Stimulated activated naive CD4-positive, alpha-beta T cell (primary cell): ENCODE measurements at regions not wholly inside any gene's neighbourhood (a gene's known extent, or its start where the extent isn't known, plus 50 kb on each side); places are given as distances from the start of the nearest gene placed in this dataset.
"Not testable (repeated sequence)": the region's sequence is repeated elsewhere in the genome, so short reads cannot be mapped to it uniquely, and the experiment has no call there.

Experiments
- DNase-seq, 6 experiments: peaks; one replicate each; lab custom pipeline; 2025; lab: John Stamatoyannopoulos, UW

DNA sequence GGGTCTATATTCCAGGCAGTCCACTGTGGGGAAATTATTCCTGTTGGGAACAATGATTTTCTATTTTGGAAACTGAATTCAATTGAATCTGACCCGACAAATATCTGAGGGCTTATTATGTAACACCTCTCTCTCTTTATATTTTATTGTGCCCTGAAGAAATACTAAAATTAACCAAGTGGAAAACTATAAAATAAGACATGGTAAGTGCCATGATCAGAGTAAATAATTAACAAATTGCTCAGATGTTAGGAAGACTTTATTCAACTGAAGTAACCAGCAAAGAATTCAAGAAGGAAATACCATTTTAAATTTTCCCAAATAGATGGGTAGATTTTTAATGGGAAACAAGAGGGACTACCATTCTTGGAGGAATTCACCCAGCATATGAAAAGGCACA lies 632.9 kb downstream of the MAFB start:
- DNase-seq: no peak

DNA sequence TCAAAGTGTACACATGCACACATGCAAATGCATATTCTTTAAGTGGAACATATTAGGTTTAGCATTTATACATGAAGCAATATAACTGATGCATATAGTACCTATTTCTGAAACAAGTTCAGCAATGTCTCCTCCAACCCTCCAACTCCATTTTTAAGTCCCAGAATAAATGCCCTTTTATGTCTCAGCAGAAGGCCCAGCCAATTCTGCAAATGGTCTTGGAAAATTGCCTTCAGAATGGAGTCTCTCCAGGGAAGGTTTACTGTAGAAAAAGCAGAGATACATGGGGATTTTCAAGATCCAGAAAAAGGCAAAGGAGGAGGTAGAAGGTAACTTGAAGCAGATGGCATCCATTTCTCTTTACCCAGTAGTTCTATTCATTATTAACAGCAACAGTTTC lies 633.3 kb downstream of the MAFB start:
- DNase-seq: no peak

DNA sequence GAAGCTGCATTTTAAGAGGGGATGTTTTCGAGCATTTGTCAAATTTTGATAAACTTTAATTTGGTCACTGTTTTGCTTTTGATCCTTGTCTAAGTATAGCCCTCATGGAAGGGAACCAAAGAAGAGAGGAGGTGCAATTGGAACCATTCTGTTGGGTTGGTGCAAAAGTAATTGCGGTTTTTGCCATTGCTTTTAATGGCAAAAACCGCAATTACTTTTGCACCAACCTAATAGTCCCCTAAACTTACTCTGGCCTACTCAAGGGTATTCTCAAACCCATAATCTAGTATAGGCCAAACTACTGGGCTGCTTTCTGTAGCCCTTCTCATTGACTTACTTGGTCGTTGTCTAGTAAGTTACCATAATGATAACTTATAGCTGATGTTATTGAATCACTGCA lies 634.7 kb downstream of the MAFB start:
- no peak for DNase-seq

DNA sequence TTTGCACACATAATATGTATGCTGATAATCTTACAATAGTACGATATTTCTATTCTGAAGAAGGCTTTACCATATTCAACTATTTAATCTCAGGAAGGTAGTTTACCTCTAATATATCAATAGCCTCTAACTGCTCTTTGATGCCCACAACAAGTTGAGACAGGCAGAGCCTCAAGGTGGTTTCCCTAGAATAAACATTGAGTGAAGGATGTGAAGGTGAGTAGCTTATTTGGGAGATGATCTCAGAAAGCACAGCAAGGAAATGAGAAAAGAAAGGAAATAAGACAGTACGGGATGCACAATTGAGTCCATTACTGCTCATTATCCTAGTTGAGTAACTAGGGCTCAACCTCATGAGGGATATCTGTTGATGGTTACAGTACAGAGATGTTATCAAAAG lies 638.4 kb downstream of the MAFB start:
- no peak for DNase-seq

DNA sequence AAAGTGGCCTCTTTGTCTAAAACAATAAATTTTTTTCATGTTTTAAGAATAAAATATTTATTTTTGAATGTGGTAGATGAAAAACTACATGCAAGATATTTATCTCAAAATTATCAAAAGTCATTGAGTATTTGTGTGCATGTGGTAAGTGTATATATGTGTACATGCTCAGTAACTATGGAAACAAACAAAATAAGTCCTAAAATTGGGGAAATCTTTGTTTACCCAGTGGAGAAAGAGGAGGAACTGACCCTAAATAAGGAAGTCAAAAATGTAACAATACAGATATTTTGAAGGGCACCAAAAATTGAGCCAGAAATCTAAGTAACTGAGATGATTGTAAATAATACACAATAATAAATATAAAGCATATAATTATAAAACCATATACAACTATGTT lies 639.2 kb downstream of the MAFB start:
- no peak for DNase-seq

DNA sequence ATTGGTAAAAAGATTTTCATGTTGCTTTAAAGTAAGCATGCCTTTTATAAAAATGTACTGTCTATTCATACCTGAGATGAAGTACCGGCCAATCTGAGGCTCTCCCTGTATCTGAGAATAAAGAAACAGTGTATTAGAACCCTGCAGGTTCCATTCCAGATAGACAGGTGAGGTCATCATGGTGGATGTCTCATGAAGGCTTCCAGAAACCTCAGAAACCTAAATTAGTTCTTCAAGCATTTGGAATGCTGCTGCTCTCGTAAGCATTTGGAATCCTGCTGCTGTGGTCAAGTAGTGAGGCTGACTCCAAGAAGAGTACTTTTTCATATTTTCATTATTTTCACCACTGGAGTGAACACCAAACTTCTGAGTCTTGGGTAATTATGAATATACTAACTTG lies 642.3 kb downstream of the MAFB start:
- no peak for DNase-seq

DNA sequence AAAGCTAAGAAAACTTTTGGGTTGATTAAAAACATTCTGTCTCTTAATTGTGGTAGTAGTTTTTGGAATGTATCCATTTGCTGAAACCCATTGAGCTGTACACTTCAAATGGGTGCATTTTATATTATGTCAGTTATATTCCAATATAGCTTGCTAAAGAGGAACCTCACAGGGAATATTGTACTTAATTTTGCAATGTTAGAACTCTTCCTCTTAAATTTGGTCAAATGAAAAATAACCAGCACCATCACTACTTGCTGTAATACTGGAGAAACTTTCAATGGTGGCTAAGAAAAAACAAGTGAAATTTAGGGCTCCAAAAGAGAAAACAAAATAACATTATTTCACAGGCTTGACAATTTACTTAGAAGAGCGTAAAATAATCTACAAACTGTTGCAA lies 651.5 kb downstream of the MAFB start:
- no peak for DNase-seq

DNA sequence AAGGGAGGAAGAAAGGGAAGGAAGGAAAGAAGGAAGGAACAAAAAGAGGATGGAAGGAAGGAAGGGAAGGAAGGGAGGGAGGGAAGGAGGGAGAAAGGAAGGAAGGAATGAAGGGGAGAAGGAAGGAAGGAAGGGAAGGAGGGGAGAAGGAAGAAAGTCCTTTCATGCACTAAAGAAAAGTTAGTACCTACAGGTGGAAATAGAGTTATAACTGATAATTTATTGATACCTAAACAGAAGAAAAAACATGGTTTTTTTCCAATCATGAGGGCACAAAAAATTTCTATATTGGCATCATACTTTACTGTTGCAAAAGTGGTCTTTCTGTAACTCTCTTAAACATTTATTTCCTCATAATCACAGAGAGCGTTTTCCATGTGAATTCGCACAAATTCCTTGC lies 659.4 kb downstream of the MAFB start:
- no peak for DNase-seq

DNA sequence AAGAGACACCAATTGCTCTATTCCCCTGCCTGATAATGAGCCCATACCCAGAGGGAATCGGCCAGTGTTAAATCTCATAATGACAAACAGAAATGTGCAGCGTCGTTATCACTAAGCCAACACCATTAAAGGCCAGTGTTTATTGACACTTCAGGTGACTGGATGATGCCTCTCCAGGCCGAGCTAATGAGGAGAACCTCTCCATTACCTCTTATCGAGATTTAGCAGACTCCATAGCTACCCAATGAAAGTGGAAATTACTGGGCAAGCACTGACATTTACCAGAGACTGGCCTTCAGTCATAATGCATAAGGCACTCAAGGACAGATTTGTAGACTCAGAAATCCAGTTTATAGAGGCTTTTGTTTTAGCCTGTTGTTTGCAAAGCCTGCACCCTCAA lies 669.5 kb downstream of the MAFB start:
- DNase-seq: no peak

DNA sequence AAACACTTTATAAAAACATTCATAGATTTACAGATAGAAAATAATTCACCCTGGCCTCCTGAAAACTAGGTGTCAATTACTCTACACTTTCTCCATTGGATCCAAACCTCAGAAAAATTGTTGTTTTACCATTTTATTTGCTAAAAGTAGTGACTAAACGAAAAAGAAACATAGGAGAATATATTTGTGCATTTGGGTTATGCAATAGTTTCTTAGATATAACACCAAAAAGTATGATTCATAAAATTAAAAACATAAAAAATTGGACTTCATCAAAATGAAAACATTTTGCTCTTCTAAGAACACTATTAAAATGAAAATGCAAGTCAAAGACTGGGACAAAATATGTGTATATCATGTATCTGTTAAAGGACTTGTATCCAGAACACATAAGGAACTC lies 671.3 kb downstream of the MAFB start:
- no peak for DNase-seq

DNA sequence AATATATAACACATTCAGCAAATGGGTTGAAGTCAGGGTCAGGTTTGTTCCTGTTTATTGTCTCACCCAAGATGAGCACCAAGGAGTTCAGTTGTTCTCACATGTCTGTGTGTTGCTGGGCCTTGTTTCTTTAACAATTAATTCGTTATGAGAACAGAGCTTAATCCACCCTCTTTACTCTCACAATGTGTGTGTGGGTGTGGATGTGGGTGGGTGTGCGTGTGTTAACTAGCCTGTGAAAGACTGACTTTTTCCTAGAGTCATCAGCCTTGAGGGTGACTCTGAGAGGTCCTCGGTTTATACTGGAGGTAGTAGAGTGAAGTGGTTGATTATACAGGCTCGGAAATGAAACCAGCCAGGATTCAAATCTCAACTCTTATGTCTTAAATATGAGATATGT lies 672.1 kb downstream of the MAFB start:
- no peak for DNase-seq

DNA sequence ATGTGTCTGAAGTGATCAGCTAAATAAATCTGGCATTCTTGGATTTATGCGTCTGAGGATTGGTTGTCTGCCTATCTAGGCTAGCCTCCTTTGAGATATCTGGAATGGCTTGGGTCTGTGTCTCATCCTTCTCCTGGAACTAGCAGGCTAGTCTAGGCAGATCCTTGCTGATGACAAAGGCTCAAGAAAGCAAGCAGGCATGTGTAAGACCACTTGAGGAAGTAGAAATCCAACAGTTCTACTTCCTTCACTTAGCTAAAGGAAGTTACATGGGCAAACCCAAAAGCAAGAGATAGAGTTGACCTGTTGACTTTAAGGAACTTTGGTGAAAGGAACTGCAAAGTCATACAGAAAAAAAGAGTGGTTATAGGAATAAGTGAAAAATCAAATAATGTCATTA lies 672.6 kb downstream of the MAFB start:
- DNase-seq: no peak

DNA sequence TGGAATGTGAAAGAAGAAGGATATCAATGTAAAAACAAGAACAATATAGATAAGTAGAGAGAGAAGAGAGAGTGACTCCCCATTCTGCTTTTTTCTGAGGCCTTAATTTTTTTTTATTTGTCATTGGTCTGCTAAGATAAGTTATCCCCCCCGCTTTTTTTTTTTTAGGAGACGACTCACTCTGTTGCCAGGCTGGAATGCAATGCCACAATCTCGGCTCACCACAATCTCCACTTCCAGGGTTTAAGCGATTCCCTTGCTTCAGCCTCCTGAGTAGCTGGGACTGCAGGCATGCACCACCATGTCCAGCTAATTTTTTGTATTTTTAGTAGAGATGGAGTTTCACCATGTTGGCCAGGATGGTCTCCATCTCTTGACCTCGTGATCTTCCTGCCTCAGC lies 677.0 kb downstream of the MAFB start:
- DNase-seq: not testable (repeated sequence)

DNA sequence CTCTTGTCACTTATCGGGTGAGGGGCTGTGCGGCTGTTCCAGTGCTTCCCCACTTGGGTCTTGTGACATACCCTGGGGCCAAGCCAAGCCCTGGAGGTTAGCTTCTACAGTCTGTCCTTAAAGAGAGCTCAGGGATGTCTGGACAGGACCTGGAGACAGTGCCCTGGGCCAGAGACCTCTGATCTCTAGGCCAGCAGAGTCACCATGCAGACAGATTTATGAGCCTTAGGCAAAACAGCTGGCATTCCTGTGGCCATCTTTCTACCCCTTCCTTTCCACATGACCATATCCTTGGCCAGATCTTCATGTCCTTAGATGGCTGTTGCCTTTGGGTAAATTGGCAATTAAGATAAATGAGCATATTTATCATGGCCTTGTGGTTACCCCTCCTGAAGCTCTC lies 678.6 kb downstream of the MAFB start:
- no peak for DNase-seq

DNA sequence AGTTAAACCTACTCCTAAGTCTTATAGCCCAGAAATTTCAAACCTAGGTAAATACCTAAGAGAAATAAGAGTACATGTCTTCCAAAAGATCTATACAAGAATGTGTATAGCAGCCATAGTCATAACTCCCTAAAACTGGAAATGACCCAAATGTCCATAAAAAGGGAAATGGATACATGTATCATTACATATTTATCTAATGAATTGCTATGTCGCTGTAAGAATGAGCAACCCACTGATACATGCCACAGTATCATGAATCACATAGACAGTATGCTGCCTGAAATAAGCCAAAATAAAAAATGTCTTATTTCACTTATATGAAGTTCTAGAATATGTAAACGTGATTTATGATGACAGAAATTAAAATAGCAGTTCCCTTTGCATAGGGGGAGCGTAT lies 679.5 kb downstream of the MAFB start:
- no peak for DNase-seq

DNA sequence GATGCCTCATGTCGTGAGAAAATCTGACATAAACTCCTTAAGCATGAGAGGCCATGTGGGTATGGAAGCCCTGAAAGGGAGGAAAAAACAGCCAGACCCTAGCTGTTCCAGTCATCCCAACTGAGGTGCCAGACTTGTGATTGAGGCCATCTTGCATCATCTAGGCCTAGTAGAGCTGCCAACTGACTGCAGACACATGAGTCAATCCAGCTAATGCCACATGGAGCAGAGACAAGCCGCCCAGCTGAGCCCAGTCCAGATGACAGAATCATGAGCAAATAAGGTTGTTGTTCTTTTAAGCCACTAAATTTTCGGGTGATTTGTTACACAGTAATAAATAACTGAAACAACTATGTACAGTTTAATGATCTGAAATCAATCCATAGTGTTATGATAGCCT lies 680.9 kb downstream of the MAFB start:
- DNase-seq: no peak

DNA sequence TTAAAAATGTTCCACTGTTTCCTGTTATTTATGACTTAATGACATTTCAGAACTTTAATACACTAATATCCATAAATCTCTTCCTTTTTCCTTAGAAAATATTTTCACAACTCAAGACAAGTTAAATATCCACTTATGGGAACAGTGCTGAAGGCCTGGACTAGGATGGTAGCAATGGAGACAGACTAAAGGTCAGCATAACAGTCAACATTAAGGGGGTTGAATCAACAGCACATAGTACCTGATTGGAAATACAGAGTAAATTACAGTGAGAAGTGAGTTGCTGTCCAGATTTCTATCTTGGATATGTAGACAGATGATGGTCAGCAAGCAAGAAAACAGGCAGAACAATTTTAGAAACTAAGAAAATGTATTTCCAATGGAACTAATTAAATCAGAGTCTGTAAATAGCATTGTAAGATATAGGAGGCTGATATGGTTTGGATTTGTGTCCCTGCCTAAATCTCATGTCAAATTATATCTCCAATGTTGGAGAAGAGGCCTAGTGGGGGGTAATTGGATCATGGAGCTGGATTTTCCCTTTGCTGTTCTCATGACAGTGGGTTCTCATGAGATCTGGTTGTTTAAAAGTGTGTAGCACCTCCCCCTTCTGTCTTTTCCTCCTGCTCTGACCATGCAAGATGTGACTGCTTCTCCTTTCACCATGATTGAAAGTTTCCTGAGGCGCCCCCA lies 682.7 kb downstream of the MAFB start:
- DNase-seq: no peak

DNA sequence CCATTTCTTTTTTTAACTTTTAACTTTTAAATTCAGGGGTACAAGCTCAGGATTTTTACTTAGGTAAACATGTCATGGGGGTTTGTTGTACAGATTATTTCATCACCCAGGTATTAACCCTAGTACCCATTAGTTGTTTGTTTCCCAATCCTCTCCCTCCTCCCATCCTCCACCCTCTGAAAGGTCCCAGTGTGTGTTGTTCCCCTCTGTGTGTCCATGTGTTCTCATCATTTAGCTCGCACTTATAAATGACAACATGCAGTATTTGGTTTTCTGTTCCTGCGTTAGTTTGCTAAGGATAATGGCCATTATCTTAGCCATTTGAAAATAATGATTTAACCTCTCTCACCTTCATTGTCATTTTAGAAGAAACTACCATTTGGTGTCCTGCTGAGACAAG lies 684.9 kb downstream of the MAFB start:
- DNase-seq: not testable (repeated sequence)

DNA sequence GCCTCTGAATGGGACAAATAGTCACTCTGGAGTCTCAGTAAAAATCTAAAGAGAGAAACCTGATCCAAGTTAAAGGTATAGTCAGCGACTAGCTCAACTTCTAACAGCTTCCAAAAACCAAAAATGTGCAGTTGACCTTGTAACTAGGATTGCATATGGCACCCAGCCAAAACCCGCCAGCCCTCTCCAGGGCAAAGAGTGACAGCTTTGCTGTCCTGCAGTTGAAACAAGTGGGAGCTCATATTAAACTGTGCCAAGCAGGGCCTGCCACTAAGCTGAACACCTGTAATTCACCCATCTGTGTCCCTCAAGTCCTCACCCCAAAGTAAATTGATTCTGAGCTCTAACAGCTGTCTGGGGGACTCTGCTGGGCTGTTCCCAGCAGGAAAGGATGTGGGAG lies 695.3 kb downstream of the MAFB start:
- no peak for DNase-seq

DNA sequence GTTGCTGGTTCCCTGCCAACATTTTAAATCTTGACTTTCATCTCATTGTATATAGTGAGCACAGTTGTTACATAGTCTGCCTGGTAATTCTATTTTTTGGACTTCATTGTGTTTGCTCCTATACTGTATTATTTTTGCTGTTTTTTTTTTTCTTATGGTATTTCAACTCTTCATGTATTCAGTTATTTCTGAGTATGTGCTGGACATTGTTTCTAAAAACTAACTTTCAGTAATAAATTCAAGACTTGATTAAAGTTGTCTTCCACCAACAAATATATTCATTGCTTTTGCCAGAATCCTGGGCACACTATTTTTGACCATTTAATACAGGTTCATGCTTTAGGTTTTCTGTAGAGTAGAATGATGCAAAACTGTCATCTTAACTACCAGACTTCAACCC lies 698.3 kb downstream of the MAFB start:
- no peak for DNase-seq

DNA sequence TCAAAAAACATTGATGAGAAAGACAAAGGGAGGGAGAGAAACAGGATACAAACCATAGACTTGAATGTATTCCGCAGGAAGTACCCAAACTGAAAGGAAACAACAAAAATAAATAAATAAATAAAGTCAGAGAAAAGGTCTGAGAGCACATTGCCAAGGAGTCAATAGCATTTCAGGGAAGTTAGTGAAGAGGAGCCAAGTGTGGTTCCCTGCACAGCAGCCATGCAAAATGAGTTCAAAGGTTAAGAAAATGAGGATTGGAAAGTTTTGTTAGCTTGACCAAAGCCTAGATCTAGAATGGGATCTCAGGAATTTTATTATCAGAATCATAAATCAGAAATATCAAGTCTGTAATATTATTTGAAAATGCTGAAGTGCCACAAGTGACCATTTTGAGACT lies 700.0 kb downstream of the MAFB start:
- DNase-seq: no peak

DNA sequence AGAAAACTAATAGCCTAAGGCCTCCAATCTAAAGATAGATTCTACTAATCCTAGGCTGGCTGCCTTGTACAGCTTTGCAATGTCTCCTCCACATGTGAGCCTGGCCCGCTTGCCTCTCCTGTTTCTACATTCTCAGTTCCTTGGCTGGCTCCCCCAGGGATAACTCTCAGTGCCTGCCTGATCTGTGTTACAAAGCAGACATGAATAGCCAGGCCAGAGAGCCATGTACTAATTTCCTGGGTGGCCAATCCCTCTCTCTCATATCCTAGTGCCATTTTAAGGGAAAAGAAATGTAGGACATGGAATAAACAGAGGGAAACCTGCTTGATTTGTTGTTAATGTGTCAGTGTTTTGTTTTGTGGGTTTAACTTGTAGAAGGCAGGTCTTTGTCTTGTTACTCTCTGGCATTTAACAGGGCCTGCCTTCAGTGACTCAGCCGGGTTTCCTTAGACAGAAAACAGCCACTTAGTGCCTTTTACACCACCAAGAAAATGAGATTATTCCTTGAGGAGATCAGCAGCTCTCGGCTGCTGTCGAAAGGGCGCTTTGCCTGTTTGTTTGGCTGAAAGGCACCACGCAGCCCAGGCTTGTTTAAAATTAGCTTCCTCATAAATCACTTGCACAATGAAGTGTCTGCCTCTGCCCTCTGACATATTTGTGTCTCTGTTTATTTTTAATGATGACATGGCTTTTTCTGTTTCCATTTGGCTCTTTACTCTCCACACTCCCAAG lies 702.7 kb downstream of the MAFB start:
- no peak for DNase-seq

DNA sequence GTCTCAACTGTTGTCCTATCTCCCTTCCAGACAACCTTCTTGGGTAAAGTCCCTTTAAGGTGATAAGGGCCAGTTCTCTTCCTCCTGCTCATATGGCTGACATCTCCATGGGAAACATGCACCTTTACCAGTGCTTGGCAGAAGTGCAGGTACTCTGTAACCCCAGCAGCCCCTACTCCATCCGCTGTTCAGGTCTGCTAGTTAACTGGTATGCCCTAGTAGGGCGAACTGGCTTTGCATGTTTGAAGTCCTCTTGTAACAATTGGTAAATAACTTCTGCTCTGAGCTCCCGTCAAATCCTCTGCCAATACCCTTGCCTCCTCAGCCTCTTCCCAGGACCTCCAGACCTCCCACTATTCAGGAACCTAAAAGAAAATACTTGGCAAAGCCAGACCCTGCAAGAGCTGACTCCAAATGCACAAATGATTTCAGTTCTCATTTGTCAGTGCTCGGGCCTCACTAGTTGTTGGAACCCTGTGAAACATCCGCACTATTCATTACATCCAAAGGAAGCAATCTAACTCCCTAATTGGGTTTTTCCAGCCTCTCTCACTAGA lies 703.7 kb downstream of the MAFB start:
- DNase-seq: no peak

DNA sequence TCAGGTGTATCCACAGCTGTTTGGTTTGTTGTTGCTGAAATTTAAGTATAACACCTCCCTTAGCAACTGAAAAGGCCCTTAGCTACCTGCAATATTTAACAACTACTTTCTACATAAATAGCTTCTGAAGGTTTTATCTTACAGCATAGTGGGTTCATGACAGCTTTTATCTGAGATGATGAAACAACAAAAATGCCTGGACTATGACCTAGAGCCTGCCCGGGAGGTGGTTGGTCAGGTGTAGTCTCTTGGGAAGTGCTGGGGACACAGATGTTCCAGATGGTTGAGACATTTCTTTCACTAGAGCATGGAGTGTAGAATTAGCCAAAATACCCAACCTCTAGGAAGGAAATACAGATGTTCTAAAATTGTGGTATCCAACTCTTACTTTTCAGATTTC lies 705.4 kb downstream of the MAFB start:
- DNase-seq: no peak
